HepG2 (cell line): ENCODE measurements at regions not wholly inside any gene's neighbourhood (a gene's known extent, or its start where the extent isn't known, plus 50 kb on each side); places are given as distances from the start of the nearest gene placed in this dataset.

Experiments
- small RNA-seq, 3 experiments: library from RNA; depleted of rRNA; stranded (forward); fragments of <200 nt; gene quantifications; one replicate each; pipeline ENCODE3, GENCODE V24; 2012; ENCODE audit warnings: low read depth in 2 of 3, low replicate concordance in 1 of 3; ENCODE audit not compliant: insufficient read length in 3 of 3, insufficient read depth in 2 of 3

Small RNA genes lying in the stretch of these regions (small RNA-seq; reads per million reads assigned to genes)
- 0 reads per million in 3 experiments for gene AC009296.1
- 0 reads per million in 3 experiments for gene RF00394
